HEK293T (cell line): ENCODE measurements at regions not wholly inside any gene's neighbourhood (a gene's known extent, or its start where the extent isn't known, plus 50 kb on each side); places are given as distances from the start of the nearest gene placed in this dataset.

Experiments used
- BHLHE40 ChIP-seq: fragments of 450-650 bp; IDR thresholded peaks from 2 replicates; pipeline ENCODE4 v1.6.1; 2016; ENCODE audit warnings: mild to moderate bottlenecking, moderate library complexity, borderline replicate concordance
- CTBP1 ChIP-seq: fragments of 450-650 bp; IDR thresholded peaks from 2 replicates; pipeline ENCODE4 v1.6.1; 2016; ENCODE audit warnings: borderline replicate concordance
- ELF4 ChIP-seq: fragments of 450-650 bp; IDR thresholded peaks from 2 replicates; pipeline ENCODE4 v1.6.1; 2017; ENCODE audit warnings: antibody characterized with exemption
- FOXA1 ChIP-seq: fragments of 450-650 bp; IDR thresholded peaks from 2 replicates; pipeline ENCODE4 v1.6.1; 2016; ENCODE audit warnings: mild to moderate bottlenecking
- FOXK2 ChIP-seq: fragments of 450-650 bp; IDR thresholded peaks from 2 replicates; pipeline ENCODE4 v1.6.1; 2016; ENCODE audit warnings: mild to moderate bottlenecking
- FOXM1 ChIP-seq: fragments of 450-650 bp; IDR thresholded peaks from 2 replicates; pipeline ENCODE4 v1.6.1; 2017; ENCODE audit warnings: mild to moderate bottlenecking, borderline replicate concordance
- HDGF ChIP-seq: fragments of 450-650 bp; IDR thresholded peaks from 2 replicates; pipeline ENCODE4 v1.6.1; 2017; ENCODE audit warnings: antibody characterized with exemption, borderline replicate concordance
- LEF1 ChIP-seq: fragments of 450-650 bp; IDR thresholded peaks from 2 replicates; pipeline ENCODE4 v1.6.1; 2017; ENCODE audit warnings: mild to moderate bottlenecking, borderline replicate concordance
- NFRKB ChIP-seq: fragments of 450-650 bp; IDR thresholded peaks from 2 replicates; pipeline ENCODE4 v1.6.1; 2016; ENCODE audit warnings: mild to moderate bottlenecking, moderate library complexity
- SP1 ChIP-seq: fragments of 450-650 bp; IDR thresholded peaks from 2 replicates; pipeline ENCODE4 v1.6.1; 2017
- SUZ12 ChIP-seq: fragments of 450-650 bp; IDR thresholded peaks from 2 replicates; pipeline ENCODE4 v1.6.1; 2016; ENCODE audit warnings: mild to moderate bottlenecking
- TARDBP ChIP-seq: fragments of 450-650 bp; IDR thresholded peaks from 2 replicates; pipeline ENCODE4 v1.6.1; 2016

DNA sequence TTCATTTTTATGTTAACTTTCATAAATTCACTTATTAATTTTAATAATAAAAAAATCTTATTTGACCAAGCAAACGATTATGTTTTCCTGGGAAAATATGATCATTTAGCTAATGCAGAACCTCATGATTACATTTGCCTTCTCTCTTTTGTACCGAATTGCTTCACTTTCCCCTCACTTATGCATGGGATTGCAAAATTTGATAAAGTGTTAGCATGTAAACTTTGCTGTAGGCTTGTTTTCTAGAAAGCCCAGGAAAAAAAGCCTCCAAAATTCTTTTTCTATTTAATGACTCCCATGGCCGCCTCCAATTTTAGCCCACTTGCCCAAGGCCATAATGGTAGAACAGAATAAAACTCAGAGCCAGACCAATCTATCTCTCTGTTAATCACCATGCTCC lies 82.8 kb upstream of the FBXL7 start:
- TF ChIP-seq BHLHE40 (no peak), ELF4 (no peak), SUZ12 (no peak), TARDBP (no peak), FOXK2 (no peak), LEF1 (no peak), FOXA1 (no peak), SP1 (no peak), NFRKB (no peak), HDGF (no peak), CTBP1 (no peak), FOXM1 (no peak)
